RWPE2 (cell line): ENCODE measurements at regions not wholly inside any gene's neighbourhood (a gene's known extent, or its start where the extent isn't known, plus 50 kb on each side); places are given as distances from the start of the nearest gene placed in this dataset.

Experiments used
- ATAC-seq: fragments of 200-7000 bp; cut with Tn5 transposase; 3 replicates; pipeline ENCODE4 v1.9.1; 2021; ENCODE audit warnings: low read depth
- DNase-seq: peaks from one replicate; pipeline ENCODE4 v3.0.0-alpha.2; 2020; ENCODE audit warnings: low spot score
- H3K27ac ChIP-seq: fragments of 450-650 bp; 2 replicates; pipeline ENCODE4 v1.5.1; 2017; ENCODE audit warnings: mild to moderate bottlenecking; ENCODE audit not compliant: poor library complexity, severe bottlenecking
- H3K27me3 ChIP-seq: fragments of 250-450 bp; sonication (Bioruptor Pico); 2 replicates; pipeline ENCODE4 v1.5.1; 2021; ENCODE audit warnings: mild to moderate bottlenecking, moderate library complexity; ENCODE audit not compliant: insufficient read depth, poor library complexity, severe bottlenecking
- H3K36me3 ChIP-seq: fragments of 250-450 bp; sonication (Bioruptor Pico); 2 replicates; pipeline ENCODE4 v1.5.1; 2020; ENCODE audit warnings: low read depth, mild to moderate bottlenecking, moderate library complexity
- H3K4me1 ChIP-seq: fragments of 250-450 bp; sonication (Bioruptor Pico); 2 replicates; pipeline ENCODE4 v1.5.1; 2021; ENCODE audit warnings: mild to moderate bottlenecking, moderate library complexity; ENCODE audit not compliant: insufficient read depth, poor library complexity, severe bottlenecking
- H3K4me3 ChIP-seq: fragments of 250-450 bp; sonication (Bioruptor Pico); 2 replicates; pipeline ENCODE4 v1.5.1; 2021; ENCODE audit warnings: mild to moderate bottlenecking, moderate library complexity; ENCODE audit not compliant: severe bottlenecking
- H3K9me3 ChIP-seq: fragments of 250-450 bp; sonication (Bioruptor Pico); 2 replicates; pipeline ENCODE4 v1.5.1; 2021; ENCODE audit warnings: mild to moderate bottlenecking, moderate library complexity; ENCODE audit not compliant: severe bottlenecking
- CTCF ChIP-seq: fragments of 450-650 bp; IDR thresholded peaks from one replicate; pipeline ENCODE4 v1.5.1; 2017; ENCODE audit warnings: mild to moderate bottlenecking, moderate library complexity; ENCODE audit not compliant: poor library complexity, severe bottlenecking

- TF ChIP-seq CTCF = no peak
- DNase-seq (no peak), ATAC-seq (no peak)
- Histone ChIP-seq H3K4me3 (no peak overlapping the region), H3K27ac (no peak overlapping the region), H3K27me3 (no peaks in the 10 kb centered on the region), H3K36me3 (no peaks in the 10 kb centered on the region), H3K9me3 (no peaks in the 10 kb centered on the region), H3K4me1 (no peaks in the 10 kb centered on the region)
Measured at GRCh38 chr6:68052234-68052633, 582.8 kb upstream of the ADGRB3 start.

GRCh38 chr6:68049562-68049961 is 585.5 kb upstream of the ADGRB3 start:
- no peak overlapping the region for H3K4me3 ChIP-seq
- DNase-seq = no peak
- H3K27me3 ChIP-seq = no peaks in the 10 kb centered on the region
- no peaks in the 10 kb centered on the region for H3K9me3 ChIP-seq
- no peak for ATAC-seq
- TF ChIP-seq CTCF = no peak
- H3K4me1 ChIP-seq = no peaks in the 10 kb centered on the region
- no peak overlapping the region for H3K27ac ChIP-seq
- H3K36me3 ChIP-seq = no peaks in the 10 kb centered on the region

- Histone ChIP-seq H3K27me3 (peaks cover 13% of the 10 kb centered on the region), H3K4me3 (no peak overlapping the region), H3K36me3 (no peaks in the 10 kb centered on the region), H3K27ac (no peak overlapping the region), H3K4me1 (no peaks in the 10 kb centered on the region), H3K9me3 (no peaks in the 10 kb centered on the region)
- ATAC-seq (no peak), DNase-seq (no peak)
- TF ChIP-seq CTCF = no peak
Measured at GRCh38 chr6:68046756-68047155, 588.3 kb upstream of the ADGRB3 start.

- ATAC-seq (no peak), DNase-seq (no peak)
- H3K27ac ChIP-seq = no peak overlapping the region
- peaks cover 18% of the 10 kb centered on the region for H3K27me3 ChIP-seq
- no peaks in the 10 kb centered on the region for H3K4me1 ChIP-seq
- no peaks in the 10 kb centered on the region for H3K9me3 ChIP-seq
- no peak for TF ChIP-seq CTCF
- no peak overlapping the region for H3K4me3 ChIP-seq
- no peaks in the 10 kb centered on the region for H3K36me3 ChIP-seq
Measured at GRCh38 chr6:68046302-68046701, 588.8 kb upstream of the ADGRB3 start.

GRCh38 chr6:68045193-68045592 is 589.9 kb upstream of the ADGRB3 start:
- Histone ChIP-seq H3K4me1 (no peaks in the 10 kb centered on the region), H3K27me3 (peaks cover 26% of the 10 kb centered on the region), H3K9me3 (no peaks in the 10 kb centered on the region), H3K4me3 (no peak overlapping the region), H3K36me3 (no peaks in the 10 kb centered on the region), H3K27ac (no peak overlapping the region)
- DNase-seq = no peak
- no peak for TF ChIP-seq CTCF
- ATAC-seq = no peak
